Erythroblast (primary cell): ENCODE measurements at regions not wholly inside any gene's neighbourhood (a gene's known extent, or its start where the extent isn't known, plus 50 kb on each side); places are given as distances from the start of the nearest gene placed in this dataset.

Experiments used
- GATA1 ChIP-seq: IDR thresholded peaks from 2 replicates; pipeline ENCODE4 v1.6.1; 2011; ENCODE audit warnings: low read depth, mild to moderate bottlenecking, control low read depth, low read length, moderate library complexity
- POLR2A ChIP-seq: IDR thresholded peaks from 2 replicates; pipeline ENCODE4 v1.6.1; 2011; ENCODE audit warnings: mild to moderate bottlenecking, low read length

GRCh38 chr18:40346146-40346545, 1608.9 kb upstream of the PIK3C3 start:
- TF ChIP-seq POLR2A: no peak
- TF ChIP-seq GATA1: no peak
